K562 (cell line): ENCODE measurements at regions not wholly inside any gene's neighbourhood (a gene's known extent, or its start where the extent isn't known, plus 50 kb on each side); places are given as distances from the start of the nearest gene placed in this dataset.

ENCODE experiments used
- EP300 ChIP-seq: IDR thresholded peaks from 2 replicates; pipeline ENCODE4 v1.6.1; 2012; ENCODE audit warnings: low read length, improper control_type of control experiment
- HDAC6 ChIP-seq: IDR thresholded peaks from 2 replicates; pipeline ENCODE4 v1.6.1; 2012; ENCODE audit warnings: low read depth, mild to moderate bottlenecking, control low read depth, inconsistent platforms, low read length, moderate library complexity
- HDGF ChIP-seq: fragments of 450-650 bp; IDR thresholded peaks from 2 replicates; pipeline ENCODE4 v1.6.1; 2016
- POLR2A ChIP-seq: fragments of 450-650 bp; conservative IDR thresholded peaks from 2 replicates; pipeline ENCODE4 v1.6.1; 2016
- PRPF4 ChIP-seq: fragments of 200-400 bp; formaldehyde crosslinking; IDR thresholded peaks from one replicate; pipeline ENCODE4 v1.6.1; 2017; ENCODE audit warnings: low read length, low read depth, mild to moderate bottlenecking; ENCODE audit not compliant: insufficient read depth, poor library complexity, severe bottlenecking
- USF2 ChIP-seq: sonication (generic); formaldehyde crosslinking; IDR thresholded peaks from 2 replicates; pipeline ENCODE4 v1.5.0; 2020; ENCODE audit warnings: missing genetic modification reagents
- ZBTB33 ChIP-seq: sonication (generic); formaldehyde crosslinking; IDR thresholded peaks from 2 replicates; pipeline ENCODE4 v1.8.1; 2023; ENCODE audit warnings: mild to moderate bottlenecking, missing genetic modification reagents
- ZBTB7A ChIP-seq: IDR thresholded peaks from 2 replicates; pipeline ENCODE4 v1.6.1; 2011; ENCODE audit warnings: low read depth, mild to moderate bottlenecking, low read length, moderate library complexity, borderline replicate concordance; ENCODE audit not compliant: control insufficient read depth
- ZNF76 ChIP-seq: fragments of 250-450 bp; sonication (Bioruptor Pico); IDR thresholded peaks from 2 replicates; pipeline ENCODE4 v1.4.0; 2020; ENCODE audit warnings: mild to moderate bottlenecking, moderate library complexity, borderline replicate concordance

- TF ChIP-seq HDGF (no peak), EP300 (no peak), HDAC6 (no peak), ZBTB7A (no peak), POLR2A (no peak), ZBTB33 (CRISPR knock-in tag) (no peak), PRPF4 (no peak), ZNF76 (CRISPR knock-in tag) (no peak), USF2 (CRISPR knock-in tag) (no peak)
Measured at GRCh38 chrX:115402299-115402698, 112.8 kb downstream of the LUZP4 start.
